ENCODE measurements at regions not wholly inside any gene's neighbourhood (a gene's known extent, or its start where the extent isn't known, plus 50 kb on each side); places are given as distances from the start of the nearest gene placed in this dataset.
"Not testable (repeated sequence)": the region's sequence is repeated elsewhere in the genome, so short reads cannot be mapped to it uniquely, and the experiment has no call there.

GRCh38 chr2:90291168-90291883 is 1599.9 kb downstream of the RPIA start:
- H3K4me1 Mint-ChIP-seq (ENCODE audit: low read depth); CTCF ChIA-PET; H3K27ac Mint-ChIP-seq; H3K4me1 ChIP-seq (ENCODE audit: insufficient read depth, low read length); H3K4me3 ChIP-seq (ENCODE audit: low read length); H3K4me3 Mint-ChIP-seq; H3K27ac ChIP-seq (ENCODE audit: low read depth in 1 of 2, low read length in 2 of 2); H3K36me3 Mint-ChIP-seq (ENCODE audit: low read depth); intact Hi-C loops (cut with DNase I, micrococcal nuclease); H3K9me3 Mint-ChIP-seq; ATAC-seq (ENCODE audit: poor library complexity); H3K27me3 ChIP-seq (ENCODE audit: control insufficient read depth in 1 of 2, insufficient read depth in 2 of 2, low read length in 2 of 2); POLR2A ChIA-PET; H3K27me3 Mint-ChIP-seq; H3K36me3 ChIP-seq (ENCODE audit: insufficient read depth, low read length): not testable (repeated sequence)
- peak in 1 of 14 experiments; percentile 11 for DNase-seq
- peaks cover 0 to 66% of the 10 kb centered on the region in 2 experiments for H3K9me3 ChIP-seq (ENCODE audit: control insufficient read depth in 1 of 2, insufficient read depth in 1 of 2, low read length in 2 of 2)

- H3K27me3 ChIP-seq (ENCODE audit: control insufficient read depth in 1 of 2, insufficient read depth in 2 of 2, low read length in 2 of 2); H3K27me3 Mint-ChIP-seq; H3K27ac ChIP-seq (ENCODE audit: low read depth in 1 of 2, low read length in 2 of 2); H3K4me3 Mint-ChIP-seq; POLR2A ChIA-PET; ATAC-seq (ENCODE audit: poor library complexity); H3K4me3 ChIP-seq (ENCODE audit: low read length); H3K4me1 ChIP-seq (ENCODE audit: insufficient read depth, low read length); H3K4me1 Mint-ChIP-seq (ENCODE audit: low read depth); H3K9me3 Mint-ChIP-seq; DNase-seq; H3K36me3 ChIP-seq (ENCODE audit: insufficient read depth, low read length); H3K36me3 Mint-ChIP-seq (ENCODE audit: low read depth); H3K27ac Mint-ChIP-seq; CTCF ChIA-PET; intact Hi-C loops (cut with DNase I, micrococcal nuclease): not testable (repeated sequence)
- peaks cover 0 to 70% of the 10 kb centered on the region in 2 experiments for H3K9me3 ChIP-seq (ENCODE audit: control insufficient read depth in 1 of 2, insufficient read depth in 1 of 2, low read length in 2 of 2)
Measured at GRCh38 chr2:90291934-90292333, 1600.5 kb downstream of the RPIA start.

DNA sequence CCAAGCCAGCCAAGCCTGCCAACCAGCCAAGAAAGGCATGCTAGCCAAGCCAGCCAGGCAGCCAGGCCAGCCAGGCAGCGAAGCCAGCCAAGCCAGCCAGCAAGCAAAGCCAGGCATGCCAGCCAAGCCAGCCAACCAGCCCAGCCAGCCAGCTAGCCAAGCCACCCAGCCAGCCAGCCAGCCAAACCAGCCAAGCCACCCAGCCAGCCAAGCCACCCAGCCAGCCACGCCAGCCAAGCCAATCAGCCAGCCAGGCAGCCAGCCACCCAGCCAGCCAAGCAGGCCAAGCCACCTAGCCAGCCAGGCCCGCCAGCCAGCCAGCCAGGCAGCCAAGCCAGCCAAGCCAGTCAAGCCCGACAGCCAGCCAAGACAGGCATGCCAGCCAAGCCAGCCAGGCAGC is 1601.0 kb downstream of the RPIA start:
- H3K4me1 Mint-ChIP-seq (ENCODE audit: low read depth); H3K27me3 Mint-ChIP-seq; H3K27me3 ChIP-seq (ENCODE audit: control insufficient read depth in 1 of 2, insufficient read depth in 2 of 2, low read length in 2 of 2); H3K4me3 Mint-ChIP-seq; H3K4me1 ChIP-seq (ENCODE audit: insufficient read depth, low read length); CTCF ChIA-PET; H3K36me3 Mint-ChIP-seq (ENCODE audit: low read depth); H3K27ac ChIP-seq (ENCODE audit: low read depth in 1 of 2, low read length in 2 of 2); H3K4me3 ChIP-seq (ENCODE audit: low read length); H3K9me3 Mint-ChIP-seq; intact Hi-C loops (cut with DNase I, micrococcal nuclease); POLR2A ChIA-PET; ATAC-seq (ENCODE audit: poor library complexity); H3K27ac Mint-ChIP-seq; H3K36me3 ChIP-seq (ENCODE audit: insufficient read depth, low read length); DNase-seq: not testable (repeated sequence)
- H3K9me3 ChIP-seq (ENCODE audit: control insufficient read depth in 1 of 2, insufficient read depth in 1 of 2, low read length in 2 of 2) = peaks cover 0 to 70% of the 10 kb centered on the region in 2 experiments

DNA sequence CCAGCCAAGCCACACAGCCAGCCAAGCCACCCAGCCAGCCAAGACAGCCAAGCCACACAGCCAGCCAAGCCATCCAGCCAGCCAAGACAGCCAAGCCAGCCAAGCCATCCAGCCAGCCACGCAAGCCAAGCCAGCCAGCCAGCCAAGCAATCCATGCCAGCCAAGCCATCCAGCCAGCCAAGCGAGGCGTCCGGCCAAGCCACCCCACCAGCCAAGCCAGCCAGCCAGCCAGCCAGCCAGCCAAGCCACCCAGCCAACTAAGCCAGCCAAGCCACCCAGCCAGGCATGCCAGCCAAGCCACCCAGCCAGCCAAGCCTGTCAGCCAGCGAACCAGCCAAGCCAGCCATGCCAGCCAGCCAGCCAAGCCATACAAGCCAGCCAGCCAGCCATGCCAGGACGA is 1601.8 kb downstream of the RPIA start:
- H3K9me3 ChIP-seq (ENCODE audit: control insufficient read depth in 1 of 2, insufficient read depth in 1 of 2, low read length in 2 of 2) = peaks cover 0 to 77% of the 10 kb centered on the region in 2 experiments
- H3K4me3 ChIP-seq (ENCODE audit: low read length); ATAC-seq (ENCODE audit: poor library complexity); H3K27ac Mint-ChIP-seq; H3K36me3 Mint-ChIP-seq (ENCODE audit: low read depth); H3K27me3 Mint-ChIP-seq; DNase-seq; H3K4me1 Mint-ChIP-seq (ENCODE audit: low read depth); H3K27me3 ChIP-seq (ENCODE audit: control insufficient read depth in 1 of 2, insufficient read depth in 2 of 2, low read length in 2 of 2); H3K9me3 Mint-ChIP-seq; H3K4me3 Mint-ChIP-seq; H3K36me3 ChIP-seq (ENCODE audit: insufficient read depth, low read length); POLR2A ChIA-PET; CTCF ChIA-PET; H3K27ac ChIP-seq (ENCODE audit: low read depth in 1 of 2, low read length in 2 of 2); intact Hi-C loops (cut with DNase I, micrococcal nuclease); H3K4me1 ChIP-seq (ENCODE audit: insufficient read depth, low read length): not testable (repeated sequence)

- H3K4me3 Mint-ChIP-seq; H3K27ac ChIP-seq (ENCODE audit: low read depth in 1 of 2, low read length in 2 of 2); H3K36me3 Mint-ChIP-seq (ENCODE audit: low read depth); ATAC-seq (ENCODE audit: poor library complexity); CTCF ChIA-PET; intact Hi-C loops (cut with DNase I, micrococcal nuclease); H3K27ac Mint-ChIP-seq; POLR2A ChIA-PET; H3K4me1 ChIP-seq (ENCODE audit: insufficient read depth, low read length); H3K27me3 Mint-ChIP-seq; H3K4me3 ChIP-seq (ENCODE audit: low read length); DNase-seq; H3K9me3 Mint-ChIP-seq; H3K36me3 ChIP-seq (ENCODE audit: insufficient read depth, low read length); H3K27me3 ChIP-seq (ENCODE audit: control insufficient read depth in 1 of 2, insufficient read depth in 2 of 2, low read length in 2 of 2); H3K4me1 Mint-ChIP-seq (ENCODE audit: low read depth): not testable (repeated sequence)
- H3K9me3 ChIP-seq (ENCODE audit: control insufficient read depth in 1 of 2, insufficient read depth in 1 of 2, low read length in 2 of 2) = peaks cover 0 to 74% of the 10 kb centered on the region in 2 experiments
Measured at GRCh38 chr2:90293806-90294205, 1602.3 kb downstream of the RPIA start.

- not testable (repeated sequence) for ATAC-seq (ENCODE audit: poor library complexity)
Measured at GRCh38 chr2:90295036-90295750, 1603.7 kb downstream of the RPIA start.

GRCh38 chr2:90296484-90296777 is 1605.0 kb downstream of the RPIA start:
- intact Hi-C loops (cut with DNase I, micrococcal nuclease); H3K9me3 Mint-ChIP-seq; H3K4me1 ChIP-seq (ENCODE audit: insufficient read depth, low read length); H3K27ac Mint-ChIP-seq; CTCF ChIA-PET; H3K4me3 Mint-ChIP-seq; ATAC-seq (ENCODE audit: poor library complexity); POLR2A ChIA-PET; H3K27ac ChIP-seq (ENCODE audit: low read depth in 1 of 2, low read length in 2 of 2); H3K36me3 ChIP-seq (ENCODE audit: insufficient read depth, low read length); H3K27me3 Mint-ChIP-seq; H3K4me1 Mint-ChIP-seq (ENCODE audit: low read depth); H3K4me3 ChIP-seq (ENCODE audit: low read length); DNase-seq; H3K36me3 Mint-ChIP-seq (ENCODE audit: low read depth); H3K27me3 ChIP-seq (ENCODE audit: control insufficient read depth in 1 of 2, insufficient read depth in 2 of 2, low read length in 2 of 2): not testable (repeated sequence)
- H3K9me3 ChIP-seq (ENCODE audit: control insufficient read depth in 1 of 2, insufficient read depth in 1 of 2, low read length in 2 of 2) = peaks cover 0 to 52% of the 10 kb centered on the region in 2 experiments

More at GRCh38 chr2:90295036-90295750, 1603.7 kb downstream of the RPIA start:
- H3K27ac ChIP-seq (ENCODE audit: low read depth in 1 of 2, low read length in 2 of 2); H3K36me3 Mint-ChIP-seq (ENCODE audit: low read depth); H3K27me3 ChIP-seq (ENCODE audit: control insufficient read depth in 1 of 2, insufficient read depth in 2 of 2, low read length in 2 of 2); H3K36me3 ChIP-seq (ENCODE audit: insufficient read depth, low read length); H3K4me3 Mint-ChIP-seq; H3K4me3 ChIP-seq (ENCODE audit: low read length); DNase-seq; H3K9me3 Mint-ChIP-seq; H3K27me3 Mint-ChIP-seq; intact Hi-C loops (cut with DNase I, micrococcal nuclease); H3K4me1 ChIP-seq (ENCODE audit: insufficient read depth, low read length); H3K4me1 Mint-ChIP-seq (ENCODE audit: low read depth); POLR2A ChIA-PET; H3K27ac Mint-ChIP-seq; CTCF ChIA-PET: not testable (repeated sequence)
- peaks cover 0 to 64% of the 10 kb centered on the region in 2 experiments for H3K9me3 ChIP-seq (ENCODE audit: control insufficient read depth in 1 of 2, insufficient read depth in 1 of 2, low read length in 2 of 2)
